ENCODE measurements at regions not wholly inside any gene's neighbourhood (a gene's known extent, or its start where the extent isn't known, plus 50 kb on each side); places are given as distances from the start of the nearest gene placed in this dataset.

- no peaks in the 10 kb centered on the region for H3K4me1 ChIP-seq (ENCODE audit: low read depth)
- peaks cover 3% of the 10 kb centered on the region for H3K9me3 ChIP-seq
- ATAC-seq: no peak
- no peak for TF ChIP-seq CTCF (IDR thresholded peaks at IDR 0.05)
- no peak for DNase-seq
- no peaks in the 10 kb centered on the region for H3K36me3 ChIP-seq (ENCODE audit: low read depth)
- H3K4me3 ChIP-seq: no peak overlapping the region
- intact Hi-C loops (cut with DNase I, micrococcal nuclease): no loop called here
Measured at GRCh38 chr16:87233928-87234327, 83.3 kb downstream of the C16orf95 start.

GRCh38 chr16:87234601-87235000 lies 82.6 kb downstream of the C16orf95 start:
- Histone ChIP-seq H3K4me3 (no peak overlapping the region), H3K9me3 (peaks cover 3% of the 10 kb centered on the region), H3K4me1 (ENCODE audit: low read depth) (no peaks in the 10 kb centered on the region), H3K36me3 (ENCODE audit: low read depth) (no peaks in the 10 kb centered on the region)
- ATAC-seq (no peak), DNase-seq (no peak)
- intact Hi-C loops (cut with DNase I, micrococcal nuclease): no loop called here
- no peak for TF ChIP-seq CTCF (IDR thresholded peaks at IDR 0.05)

- TF ChIP-seq CTCF (IDR thresholded peaks at IDR 0.05): no peak
- intact Hi-C loops (cut with DNase I, micrococcal nuclease): no loop called here
- no peak for ATAC-seq
- Histone ChIP-seq H3K4me1 (ENCODE audit: low read depth) (peaks cover 5% of the 10 kb centered on the region), H3K9me3 (peaks cover 3% of the 10 kb centered on the region), H3K36me3 (ENCODE audit: low read depth) (no peaks in the 10 kb centered on the region), H3K4me3 (no peak overlapping the region)
- DNase-seq: no peak
Measured at GRCh38 chr16:87235810-87236515, 81.2 kb downstream of the C16orf95 start.

- ATAC-seq: no peak
- H3K4me3 ChIP-seq: no peak overlapping the region
- intact Hi-C loops (cut with DNase I, micrococcal nuclease): no loop called here
Measured at GRCh38 chr16:87236516-87237115, 80.6 kb downstream of the C16orf95 start.

GRCh38 chr16:87238361-87238715 lies 78.9 kb downstream of the C16orf95 start:
- intact Hi-C loops (cut with DNase I, micrococcal nuclease): no loop called here
- ATAC-seq: no peak

More at GRCh38 chr16:87236516-87237115, 80.6 kb downstream of the C16orf95 start:
- peaks cover 3% of the 10 kb centered on the region for H3K9me3 ChIP-seq
- H3K4me1 ChIP-seq (ENCODE audit: low read depth): peaks cover 6% of the 10 kb centered on the region
- H3K36me3 ChIP-seq (ENCODE audit: low read depth): no peaks in the 10 kb centered on the region
- DNase-seq: no peak
- TF ChIP-seq CTCF (IDR thresholded peaks at IDR 0.05): no peak

More at GRCh38 chr16:87238361-87238715, 78.9 kb downstream of the C16orf95 start:
- H3K9me3 ChIP-seq: no peaks in the 10 kb centered on the region
- DNase-seq: no peak
- H3K36me3 ChIP-seq (ENCODE audit: low read depth): no peaks in the 10 kb centered on the region
- TF ChIP-seq CTCF (IDR thresholded peaks at IDR 0.05): no peak
- no peak overlapping the region for H3K4me3 ChIP-seq
- peaks cover 6% of the 10 kb centered on the region for H3K4me1 ChIP-seq (ENCODE audit: low read depth)

Data from mucosa of descending colon (tissue), 3 donors.